ENCODE measurements at regions not wholly inside any gene's neighbourhood (a gene's known extent, or its start where the extent isn't known, plus 50 kb on each side); places are given as distances from the start of the nearest gene placed in this dataset.

DNA sequence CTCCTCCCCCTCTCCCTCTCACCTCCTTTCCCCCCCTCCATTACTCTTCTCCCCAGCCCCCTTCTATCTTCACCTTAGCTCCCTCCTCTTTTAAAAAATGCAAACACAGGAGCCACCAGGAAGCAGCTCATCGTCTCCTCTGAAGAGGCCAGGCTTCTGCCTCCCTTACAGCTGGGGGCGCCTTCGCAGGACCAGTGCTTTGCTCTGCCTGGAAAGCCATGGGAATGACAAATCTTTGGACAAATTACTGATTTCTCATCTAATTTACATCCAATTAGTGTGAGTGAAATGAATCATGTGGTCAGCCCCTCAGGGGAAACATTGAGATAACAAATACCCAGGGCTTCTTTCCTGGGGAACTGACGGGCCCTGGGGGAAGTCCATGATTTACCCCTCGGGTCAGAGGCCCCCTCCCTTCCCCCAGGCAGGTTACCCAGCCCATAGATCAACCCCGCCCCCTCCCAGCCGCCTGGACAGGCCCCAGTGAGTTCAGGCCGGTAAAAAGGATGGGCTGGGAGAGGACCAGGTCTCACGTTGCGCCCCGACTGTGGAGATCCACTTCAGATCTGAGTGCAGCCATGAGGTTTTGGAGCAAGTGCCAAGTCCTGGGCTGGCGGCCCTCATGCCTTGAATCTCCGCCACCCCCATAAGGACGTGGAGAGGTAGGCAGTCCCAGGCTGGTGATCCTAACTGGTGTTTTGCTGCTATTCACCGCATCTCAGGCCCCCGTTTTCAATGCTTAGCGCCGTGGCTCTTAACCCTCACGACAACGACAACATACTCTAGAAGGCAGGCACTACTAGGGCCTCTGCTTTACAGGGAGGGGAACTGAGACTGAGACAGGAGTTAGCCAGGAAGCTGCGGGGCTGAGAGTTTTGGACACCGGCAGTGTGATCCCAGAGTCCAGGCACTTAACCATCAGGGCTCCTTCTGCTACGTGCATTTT is 300.8 kb downstream of the RRAGC start:
- Histone ChIP-seq H3K4me2 (ENCODE audit: extremely low read depth, insufficient read depth, low read length) (no peak overlapping the region), H3K27me3 (ENCODE audit: control insufficient read depth, insufficient read depth, low read length) (no peaks in the 10 kb centered on the region)

DNA sequence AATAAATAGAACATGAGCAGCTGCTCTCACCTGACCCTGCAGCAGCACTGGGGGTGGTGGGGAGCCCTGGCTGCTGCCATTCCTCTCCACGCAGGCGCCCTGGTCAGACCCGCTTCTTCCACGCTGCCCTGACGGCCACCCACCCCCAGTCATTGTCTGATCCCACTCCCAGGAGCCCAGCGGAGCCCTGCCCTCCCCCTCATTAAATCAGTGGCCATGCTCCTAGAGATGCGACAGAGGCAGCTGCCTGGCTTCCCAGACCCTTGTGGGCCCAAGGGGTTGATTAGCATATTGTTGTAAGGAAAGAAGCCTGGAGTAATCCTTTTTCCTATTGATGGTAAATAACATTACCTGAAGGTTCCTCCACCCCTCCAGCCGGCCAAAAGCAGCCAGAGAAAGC is 301.5 kb downstream of the RRAGC start:
- no peak overlapping the region for H3K27ac ChIP-seq (ENCODE audit: insufficient read depth, low read length)
- no peaks in the 10 kb centered on the region for H3K36me3 ChIP-seq (ENCODE audit: control insufficient read depth, insufficient read depth, low read length)
- TF ChIP-seq EZH2 (IDR thresholded peaks at IDR 0.05; ENCODE audit: low read length, missing control alignments) = no peak
- TF ChIP-seq, protein P1, sequence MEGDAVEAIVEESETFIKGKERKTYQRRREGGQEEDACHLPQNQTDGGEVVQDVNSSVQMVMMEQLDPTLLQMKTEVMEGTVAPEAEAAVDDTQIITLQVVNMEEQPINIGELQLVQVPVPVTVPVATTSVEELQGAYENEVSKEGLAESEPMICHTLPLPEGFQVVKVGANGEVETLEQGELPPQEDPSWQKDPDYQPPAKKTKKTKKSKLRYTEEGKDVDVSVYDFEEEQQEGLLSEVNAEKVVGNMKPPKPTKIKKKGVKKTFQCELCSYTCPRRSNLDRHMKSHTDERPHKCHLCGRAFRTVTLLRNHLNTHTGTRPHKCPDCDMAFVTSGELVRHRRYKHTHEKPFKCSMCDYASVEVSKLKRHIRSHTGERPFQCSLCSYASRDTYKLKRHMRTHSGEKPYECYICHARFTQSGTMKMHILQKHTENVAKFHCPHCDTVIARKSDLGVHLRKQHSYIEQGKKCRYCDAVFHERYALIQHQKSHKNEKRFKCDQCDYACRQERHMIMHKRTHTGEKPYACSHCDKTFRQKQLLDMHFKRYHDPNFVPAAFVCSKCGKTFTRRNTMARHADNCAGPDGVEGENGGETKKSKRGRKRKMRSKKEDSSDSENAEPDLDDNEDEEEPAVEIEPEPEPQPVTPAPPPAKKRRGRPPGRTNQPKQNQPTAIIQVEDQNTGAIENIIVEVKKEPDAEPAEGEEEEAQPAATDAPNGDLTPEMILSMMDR (conservative IDR thresholded peaks at IDR 0.05 in 1 of 2, IDR thresholded peaks at IDR 0.05 in 1 of 2; ENCODE audit: low read depth in 1 of 2, low read length in 2 of 2) = no peak
- no peak overlapping the region for H3K9ac ChIP-seq (ENCODE audit: insufficient read depth, low read length)
- DNase-seq (ENCODE audit: low read depth in 2 of 2) = no peak
- no peak overlapping the region for H2AFZ ChIP-seq (ENCODE audit: low read length)
- no peak overlapping the region for H3K4me3 ChIP-seq (replicated peaks in 1 of 4; ENCODE audit: control extremely low read depth in 1 of 4, insufficient read depth in 1 of 4, low read depth in 3 of 4, low read length in 4 of 4)
- no peaks in the 10 kb centered on the region for H4K20me1 ChIP-seq (ENCODE audit: control insufficient read depth, extremely low read depth, insufficient read depth, low read length)
- no peak overlapping the region for H3K4me2 ChIP-seq (ENCODE audit: extremely low read depth, insufficient read depth, low read length)
- no peaks in the 10 kb centered on the region for H3K79me2 ChIP-seq (ENCODE audit: control insufficient read depth, insufficient read depth, low read length)
- no peaks in the 10 kb centered on the region for H3K27me3 ChIP-seq (ENCODE audit: control insufficient read depth, insufficient read depth, low read length)
- no peaks in the 10 kb centered on the region for H3K9me3 ChIP-seq (ENCODE audit: control insufficient read depth, insufficient read depth, low read depth, low read length)
- no peaks in the 10 kb centered on the region for H3K4me1 ChIP-seq (ENCODE audit: control insufficient read depth, extremely low read depth, insufficient read depth, low read length)

More for the DNA sequence above, 300.8 kb downstream of the RRAGC start:
- Histone ChIP-seq H3K36me3 (ENCODE audit: control insufficient read depth, insufficient read depth, low read length) (no peaks in the 10 kb centered on the region), H3K27ac (ENCODE audit: insufficient read depth, low read length) (no peak overlapping the region), H4K20me1 (ENCODE audit: control insufficient read depth, extremely low read depth, insufficient read depth, low read length) (no peaks in the 10 kb centered on the region), H3K9me3 (ENCODE audit: control insufficient read depth, insufficient read depth, low read depth, low read length) (no peaks in the 10 kb centered on the region), H2AFZ (ENCODE audit: low read length) (no peak overlapping the region), H3K4me1 (ENCODE audit: control insufficient read depth, extremely low read depth, insufficient read depth, low read length) (no peaks in the 10 kb centered on the region), H3K4me3 (replicated peaks in 1 of 4; ENCODE audit: control extremely low read depth in 1 of 4, insufficient read depth in 1 of 4, low read depth in 3 of 4, low read length in 4 of 4) (no peak overlapping the region), H3K9ac (ENCODE audit: insufficient read depth, low read length) (no peak overlapping the region), H3K79me2 (ENCODE audit: control insufficient read depth, insufficient read depth, low read length) (no peaks in the 10 kb centered on the region)
- TF ChIP-seq, protein P1 (conservative IDR thresholded peaks at IDR 0.05 in 1 of 2, IDR thresholded peaks at IDR 0.05 in 1 of 2; ENCODE audit: low read depth in 1 of 2, low read length in 2 of 2) = no peak
- TF ChIP-seq EZH2 (IDR thresholded peaks at IDR 0.05; ENCODE audit: low read length, missing control alignments) = no peak
- no peak for DNase-seq (ENCODE audit: low read depth in 2 of 2)

DNA sequence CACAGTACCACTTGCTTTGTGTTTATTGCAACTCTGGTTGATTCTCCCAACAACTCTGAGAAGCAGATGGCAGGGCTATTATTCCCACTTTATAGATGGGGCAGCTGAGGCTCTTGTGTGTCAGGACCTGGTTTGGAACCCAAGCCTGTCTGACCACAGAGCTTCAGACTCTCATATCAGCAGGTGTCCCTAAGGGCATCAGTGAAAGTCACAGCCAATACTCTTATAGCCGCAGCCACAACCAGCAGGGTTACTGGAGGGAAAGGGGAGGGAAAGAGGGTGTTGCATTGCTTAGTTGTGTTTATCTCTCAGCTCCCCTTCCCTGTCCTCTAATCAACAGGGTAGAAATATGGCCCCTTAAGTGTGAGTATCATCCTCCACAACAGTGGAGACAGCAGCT is 304.0 kb downstream of the RRAGC start:
- Histone ChIP-seq H3K79me2 (ENCODE audit: control insufficient read depth, insufficient read depth, low read length) (no peaks in the 10 kb centered on the region), H2AFZ (ENCODE audit: low read length) (no peak overlapping the region), H3K9me3 (ENCODE audit: control insufficient read depth, insufficient read depth, low read depth, low read length) (no peaks in the 10 kb centered on the region), H3K4me3 (replicated peaks in 1 of 4; ENCODE audit: control extremely low read depth in 1 of 4, insufficient read depth in 1 of 4, low read depth in 3 of 4, low read length in 4 of 4) (no peak overlapping the region), H3K36me3 (ENCODE audit: control insufficient read depth, insufficient read depth, low read length) (no peaks in the 10 kb centered on the region), H3K4me1 (ENCODE audit: control insufficient read depth, extremely low read depth, insufficient read depth, low read length) (no peaks in the 10 kb centered on the region), H3K9ac (ENCODE audit: insufficient read depth, low read length) (no peak overlapping the region), H3K27ac (ENCODE audit: insufficient read depth, low read length) (no peak overlapping the region), H3K4me2 (ENCODE audit: extremely low read depth, insufficient read depth, low read length) (no peak overlapping the region), H3K27me3 (ENCODE audit: control insufficient read depth, insufficient read depth, low read length) (no peaks in the 10 kb centered on the region), H4K20me1 (ENCODE audit: control insufficient read depth, extremely low read depth, insufficient read depth, low read length) (no peaks in the 10 kb centered on the region)
- DNase-seq (ENCODE audit: low read depth in 2 of 2) = no peak
- TF ChIP-seq, protein P1 (conservative IDR thresholded peaks at IDR 0.05 in 1 of 2, IDR thresholded peaks at IDR 0.05 in 1 of 2; ENCODE audit: low read depth in 1 of 2, low read length in 2 of 2) = no peak
- TF ChIP-seq EZH2 (IDR thresholded peaks at IDR 0.05; ENCODE audit: low read length, missing control alignments) = no peak

Measured in fibroblast of lung (primary cell).